Breast epithelium (tissue), 4 donors: ENCODE measurements at regions not wholly inside any gene's neighbourhood (a gene's known extent, or its start where the extent isn't known, plus 50 kb on each side); places are given as distances from the start of the nearest gene placed in this dataset.

Experiments used
- DNase-seq, 2 donors: peaks; one replicate each; pipeline ENCODE4 v3.0.0-alpha.2; 2019; ENCODE audit warnings: low spot score in 2 of 2
- H3K27ac ChIP-seq, 2 donors: fragments of 200-600 bp; sonication (generic) in 1 of 2; one replicate each; pipeline ENCODE4 v1.5.1; 2016 to 2019; ENCODE audit warnings: mild to moderate bottlenecking in 1 of 2
- H3K27me3 ChIP-seq, 2 donors: fragments of 200-600 bp; sonication (generic) in 1 of 2; one replicate each; pipeline versions ENCODE4 v1.5.1 to v1.6.0; 2017 to 2019; ENCODE audit warnings: control low read depth in 1 of 2, mild to moderate bottlenecking in 1 of 2
- H3K36me3 ChIP-seq: fragments of 200-600 bp; one replicate; pipeline ENCODE4 v1.5.1; 2019
- H3K4me1 ChIP-seq, 2 donors: fragments of 200-600 bp; sonication (generic); one replicate each; pipeline ENCODE4 v1.5.1; 2016 to 2019; ENCODE audit warnings: control low read depth in 1 of 2
- H3K4me3 ChIP-seq, 3 donors: fragments of 200-600 bp; sonication (generic); 1 replicate in 2 of 3; 2 replicates in 1 of 3; pipeline ENCODE4 v1.5.1; 2016 to 2019; ENCODE audit warnings: mild to moderate bottlenecking in 3 of 3, moderate library complexity in 2 of 3
- H3K9me3 ChIP-seq, 2 donors: fragments of 200-600 bp; sonication (generic) in 1 of 2; one replicate each; pipeline ENCODE4 v1.5.1; 2016 to 2019; ENCODE audit warnings: control low read depth in 1 of 2
- CTCF ChIP-seq, 3 donors: fragments of 450-650 bp; IDR thresholded peaks; one replicate each; pipeline ENCODE4 v1.5.1; 2016 to 2017; ENCODE audit warnings: antibody characterized with exemption in 3 of 3, mild to moderate bottlenecking in 3 of 3, moderate library complexity in 3 of 3
- POLR2A ChIP-seq: fragments of 450-650 bp; IDR thresholded peaks from one replicate; pipeline ENCODE4 v1.6.1; 2016; ENCODE audit warnings: antibody characterized with exemption, mild to moderate bottlenecking, moderate library complexity
- POLR2AphosphoS5 ChIP-seq, 3 donors: sonication (generic); formaldehyde crosslinking; IDR thresholded peaks; one replicate each; pipeline ENCODE4 v1.6.1; 2017; ENCODE audit warnings: antibody characterized with exemption in 3 of 3
- intact Hi-C: fragments of 100-400 bp; cut with DNase I; formaldehyde crosslinking; loops from one replicate; pipeline ENCODE4 v1.15.1; 2023; ENCODE audit warnings: low total_unique reads

- no peaks in the 10 kb centered on the region for H3K36me3 ChIP-seq
- intact Hi-C loops, result no loop called here
- H3K9me3 ChIP-seq, result no peaks in the 10 kb centered on the region
- H3K4me3 ChIP-seq, result no peak overlapping the region
- H3K27ac ChIP-seq, result no peak overlapping the region
- TF ChIP-seq CTCF (IDR thresholded peaks at IDR 0.05) (no peak), POLR2AphosphoS5 (IDR thresholded peaks at IDR 0.05) (no peak), POLR2A (no peak)
- DNase-seq, result no peak
- no peaks in the 10 kb centered on the region for H3K4me1 ChIP-seq
- H3K27me3 ChIP-seq, result no peaks in the 10 kb centered on the region
Measured at GRCh38 chr6:23654745-23655144, 471.3 kb upstream of the NRSN1 start.

GRCh38 chr6:23655525-23655924 is 470.5 kb upstream of the NRSN1 start:
- no peak for DNase-seq
- Histone ChIP-seq H3K36me3 (no peaks in the 10 kb centered on the region), H3K4me1 (no peaks in the 10 kb centered on the region), H3K27me3 (no peaks in the 10 kb centered on the region), H3K27ac (no peak overlapping the region), H3K9me3 (no peaks in the 10 kb centered on the region), H3K4me3 (no peak overlapping the region)
- TF ChIP-seq POLR2A (no peak), CTCF (IDR thresholded peaks at IDR 0.05) (no peak), POLR2AphosphoS5 (IDR thresholded peaks at IDR 0.05) (no peak)
- intact Hi-C loops, result no loop called here

- intact Hi-C loops, result no loop called here
- no peaks in the 10 kb centered on the region for H3K27me3 ChIP-seq
- no peaks in the 10 kb centered on the region for H3K9me3 ChIP-seq
- no peak overlapping the region for H3K27ac ChIP-seq
- DNase-seq, result no peak
- H3K4me3 ChIP-seq, result no peak overlapping the region
- H3K36me3 ChIP-seq, result no peaks in the 10 kb centered on the region
- no peaks in the 10 kb centered on the region for H3K4me1 ChIP-seq
- TF ChIP-seq CTCF (IDR thresholded peaks at IDR 0.05), result no peak
- TF ChIP-seq POLR2AphosphoS5 (IDR thresholded peaks at IDR 0.05), result no peak
- TF ChIP-seq POLR2A, result no peak
Measured at GRCh38 chr6:23656255-23657194, 469.5 kb upstream of the NRSN1 start.

GRCh38 chr6:23659125-23659524 is 466.9 kb upstream of the NRSN1 start:
- intact Hi-C loops, result no loop called here
- H3K4me3 ChIP-seq, result no peak overlapping the region
- no peaks in the 10 kb centered on the region for H3K4me1 ChIP-seq
- H3K27ac ChIP-seq, result no peak overlapping the region
- TF ChIP-seq POLR2A (no peak), POLR2AphosphoS5 (IDR thresholded peaks at IDR 0.05) (no peak), CTCF (IDR thresholded peaks at IDR 0.05) (peak in 2 of 3 donors; percentile 27 to 35)
- no peaks in the 10 kb centered on the region for H3K36me3 ChIP-seq
- no peaks in the 10 kb centered on the region for H3K9me3 ChIP-seq
- DNase-seq, result no peak
- H3K27me3 ChIP-seq, result no peaks in the 10 kb centered on the region

- peaks cover 0 to under 1% of the 10 kb centered on the region in 2 donors for H3K9me3 ChIP-seq
- no peaks in the 10 kb centered on the region for H3K4me1 ChIP-seq
- no peak for TF ChIP-seq CTCF (IDR thresholded peaks at IDR 0.05)
- DNase-seq, result no peak
- no peaks in the 10 kb centered on the region for H3K36me3 ChIP-seq
- no peaks in the 10 kb centered on the region for H3K27me3 ChIP-seq
- no peak overlapping the region for H3K27ac ChIP-seq
- no peak overlapping the region for H3K4me3 ChIP-seq
- intact Hi-C loops, result no loop called here
Measured at GRCh38 chr6:23661549-23661948, 464.5 kb upstream of the NRSN1 start.
